Thymus (tissue), 11 donors: ENCODE measurements at regions not wholly inside any gene's neighbourhood (a gene's known extent, or its start where the extent isn't known, plus 50 kb on each side); places are given as distances from the start of the nearest gene placed in this dataset.

Experiments
- DNase-seq, 9 donors: peaks; one replicate each; pipeline ENCODE4 v3.0.0-alpha.2; 2013; ENCODE audit warnings: low spot score in 9 of 9, low read depth in 6 of 9, missing footprints in 1 of 9
- H3K27ac ChIP-seq, 2 donors: one replicate each; pipeline ENCODE4 v1.5.1; 2013; ENCODE audit warnings: control low read depth in 1 of 2, low read depth in 1 of 2, low read length in 1 of 2, mild to moderate bottlenecking in 1 of 2, moderate library complexity in 1 of 2
- H3K27me3 ChIP-seq, 2 donors: one replicate each; pipeline ENCODE4 v1.5.1; 2013; ENCODE audit warnings: low read length in 1 of 2; ENCODE audit not compliant: control insufficient read depth in 2 of 2, insufficient read depth in 1 of 2
- H3K36me3 ChIP-seq, 2 donors: one replicate each; pipeline ENCODE4 v1.5.1; 2013; ENCODE audit warnings: low read length in 1 of 2, mild to moderate bottlenecking in 1 of 2, moderate library complexity in 1 of 2; ENCODE audit not compliant: control insufficient read depth in 2 of 2, insufficient read depth in 2 of 2
- H3K4me1 ChIP-seq, 2 donors: one replicate each; pipeline ENCODE4 v1.5.1; 2013; ENCODE audit warnings: low read length in 2 of 2; ENCODE audit not compliant: control insufficient read depth in 2 of 2, insufficient read depth in 2 of 2
- H3K4me3 ChIP-seq, 2 donors: one replicate each; pipeline ENCODE4 v1.5.1; 2013; ENCODE audit warnings: low read length in 2 of 2, control low read depth in 1 of 2, mild to moderate bottlenecking in 1 of 2
- H3K9me3 ChIP-seq, 2 donors: one replicate each; pipeline ENCODE4 v1.5.1; 2013; ENCODE audit warnings: low read length in 1 of 2, mild to moderate bottlenecking in 1 of 2; ENCODE audit not compliant: control insufficient read depth in 2 of 2, insufficient read depth in 1 of 2
- WGBS: extraction: QIAGEN DNeasy Blood & Tissue Kit; methylation state at CpG from one replicate; pipeline ENCODE4 v1.1.7; 2013; 5-methylcytosine and 5-hydroxymethylcytosine counted together
- donor health status: healthy.

DNA sequence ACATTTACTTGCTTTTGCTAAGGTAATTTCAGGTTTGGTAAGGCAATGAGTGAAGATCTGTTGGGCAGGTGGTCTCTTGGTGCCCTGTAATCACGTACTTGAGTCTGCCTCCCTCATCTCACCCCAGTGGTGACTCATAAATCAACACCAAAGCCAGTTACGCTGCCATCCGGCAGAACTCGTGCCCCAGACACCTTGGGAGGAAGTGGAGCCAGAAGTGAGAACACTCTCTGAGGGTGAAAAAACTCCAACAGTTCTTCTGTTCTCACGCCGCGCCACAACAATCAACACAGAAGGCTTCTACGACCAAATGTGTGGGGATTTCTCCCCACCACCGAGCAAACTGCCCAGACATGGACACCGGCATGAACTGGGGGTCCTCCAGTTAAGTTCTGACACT, 206.2 kb downstream of the ARL4C start:
- peaks cover 39 to 56% of the 10 kb centered on the region in 2 donors for H3K4me1 ChIP-seq
- no peaks in the 10 kb centered on the region for H3K36me3 ChIP-seq
- peak overlapping the region; percentile 94 to 96 for H3K27ac ChIP-seq
- no peaks in the 10 kb centered on the region for H3K27me3 ChIP-seq
- DNase-seq, result peak in 6 of 9 donors; percentile 50 to 90 (median 65)
- no peak overlapping the region for H3K4me3 ChIP-seq
- WGBS, result 7% methylated on average over 10 of the region's 10 CpGs
- H3K9me3 ChIP-seq, result no peaks in the 10 kb centered on the region

DNA sequence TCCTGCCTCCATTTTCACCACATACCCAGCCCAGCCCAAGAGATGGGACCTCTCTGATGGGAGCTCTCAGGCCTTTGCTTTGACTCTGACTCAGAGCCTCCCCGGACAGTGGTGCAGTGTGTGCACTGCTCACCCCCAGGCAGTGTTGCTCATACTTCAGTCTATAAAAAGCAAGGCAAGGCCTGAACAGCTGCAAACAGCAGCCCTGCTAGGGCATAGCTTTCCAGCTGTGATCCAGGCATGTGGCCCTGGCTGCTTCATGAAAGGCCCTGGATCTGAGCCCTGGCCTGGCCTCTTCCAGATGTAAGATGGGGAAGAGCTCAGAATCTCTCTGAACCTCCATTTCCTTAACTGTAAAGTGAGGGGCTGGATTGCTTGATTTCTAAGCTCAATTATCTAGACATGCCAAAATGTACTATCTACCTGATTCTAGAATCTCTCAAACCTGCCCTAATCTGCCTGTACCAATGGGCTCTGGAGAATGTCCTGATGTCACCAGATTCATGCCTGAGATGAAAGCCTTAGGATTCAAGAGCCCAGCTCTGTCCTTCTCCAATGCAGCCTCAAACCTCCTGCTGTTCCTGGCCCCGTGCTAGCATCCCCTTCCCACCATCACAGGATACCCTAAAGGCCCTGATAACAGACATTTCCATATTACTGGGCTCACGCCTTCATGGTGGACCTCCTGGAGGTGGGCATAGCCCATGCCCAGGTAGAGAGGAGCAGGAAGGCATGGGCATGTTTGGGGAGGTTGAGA, 206.9 kb downstream of the ARL4C start:
- H3K4me3 ChIP-seq, result no peak overlapping the region
- no peaks in the 10 kb centered on the region for H3K36me3 ChIP-seq
- H3K9me3 ChIP-seq, result no peaks in the 10 kb centered on the region
- H3K27ac ChIP-seq, result peak overlapping the region; percentile 94 to 96
- H3K27me3 ChIP-seq, result no peaks in the 10 kb centered on the region
- peak in 1 of 9 donors; percentile 47 for DNase-seq
- WGBS, result 93% methylated on average over 3 of the region's 3 CpGs
- peaks cover 39 to 56% of the 10 kb centered on the region in 2 donors for H3K4me1 ChIP-seq

DNA sequence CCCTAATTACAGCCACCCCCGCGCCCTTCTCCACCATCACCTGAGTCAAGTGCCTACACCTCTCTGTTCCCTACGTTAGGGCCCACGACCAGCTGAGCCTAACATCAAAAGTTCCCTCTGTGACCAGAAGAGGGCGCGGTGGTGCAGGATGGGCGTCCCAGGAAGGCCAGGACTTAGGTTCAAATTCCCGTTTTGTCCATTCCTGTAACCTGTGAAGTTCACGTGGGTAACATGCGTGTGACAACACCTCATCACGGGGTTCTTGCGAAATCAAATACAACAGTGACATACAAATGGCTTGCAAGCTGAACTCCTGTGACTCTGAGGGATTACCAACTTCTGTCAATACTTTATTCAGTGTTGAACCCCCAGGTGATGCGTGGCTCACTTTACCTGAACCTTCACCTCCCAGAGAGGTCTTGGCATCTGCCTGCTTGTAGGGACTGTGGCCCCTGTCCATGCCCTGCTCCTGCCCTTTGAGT, 207.9 kb downstream of the ARL4C start:
- H3K27me3 ChIP-seq, result no peaks in the 10 kb centered on the region
- peak overlapping the region in 1 of 2 donors; percentile 94 for H3K27ac ChIP-seq
- WGBS, result 59% methylated on average over 13 of the region's 13 CpGs
- H3K4me3 ChIP-seq, result no peak overlapping the region
- peaks cover 35 to 54% of the 10 kb centered on the region in 2 donors for H3K4me1 ChIP-seq
- H3K9me3 ChIP-seq, result no peaks in the 10 kb centered on the region
- peak in 7 of 9 donors; percentile 54 to 87 (median 72) for DNase-seq
- H3K36me3 ChIP-seq, result no peaks in the 10 kb centered on the region

DNA sequence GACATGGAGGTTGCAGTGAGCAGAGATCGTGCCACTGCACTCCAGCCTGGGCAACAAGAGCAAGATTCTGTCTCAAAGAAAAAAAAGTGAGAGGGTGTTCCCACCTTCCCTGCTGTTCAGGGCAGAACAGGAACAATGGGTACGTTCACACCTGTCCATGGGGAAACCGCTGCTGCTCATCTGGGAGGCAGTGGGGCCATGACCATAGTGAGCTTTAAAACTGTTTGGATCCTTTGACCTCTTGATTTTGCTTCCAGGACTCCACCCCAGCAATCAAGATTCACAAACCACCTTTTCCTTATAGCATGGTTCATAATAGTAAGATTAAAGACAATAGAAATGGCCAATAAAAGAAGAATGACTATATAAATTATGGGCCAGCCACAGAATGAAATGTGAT, 209.2 kb downstream of the ARL4C start:
- H3K4me3 ChIP-seq, result no peak overlapping the region
- H3K4me1 ChIP-seq, result peaks cover 32 to 46% of the 10 kb centered on the region in 2 donors
- H3K27ac ChIP-seq, result no peak overlapping the region
- H3K36me3 ChIP-seq, result no peaks in the 10 kb centered on the region
- no peak for DNase-seq
- WGBS, result 98% methylated on average over 3 of the region's 3 CpGs
- H3K27me3 ChIP-seq, result no peaks in the 10 kb centered on the region
- peaks cover 0 to 4% of the 10 kb centered on the region in 2 donors for H3K9me3 ChIP-seq

DNA sequence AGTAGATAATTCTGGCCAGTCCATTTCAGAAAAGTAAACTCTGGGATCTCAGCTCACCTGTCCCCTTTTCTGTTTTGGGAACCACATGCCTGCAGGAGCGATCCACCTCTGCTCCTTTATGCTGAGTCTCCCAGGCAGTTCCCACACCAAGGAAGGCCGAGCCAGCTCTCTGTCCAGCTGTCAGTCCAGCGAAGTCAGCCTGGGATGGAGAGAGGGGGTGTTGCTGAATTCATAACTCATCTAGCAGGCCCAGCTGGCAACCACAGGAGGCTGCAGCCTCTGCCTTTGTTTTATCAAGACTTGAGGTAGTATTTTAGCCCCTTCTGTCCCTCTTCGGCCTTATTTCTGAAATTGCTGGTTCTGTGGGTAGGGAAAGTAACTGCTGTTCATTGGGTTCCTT, 209.9 kb downstream of the ARL4C start:
- peaks cover 30 to 39% of the 10 kb centered on the region in 2 donors for H3K4me1 ChIP-seq
- WGBS, result 98% methylated on average over 4 of the region's 4 CpGs
- no peaks in the 10 kb centered on the region for H3K36me3 ChIP-seq
- H3K27ac ChIP-seq, result no peak overlapping the region
- H3K4me3 ChIP-seq, result no peak overlapping the region
- no peaks in the 10 kb centered on the region for H3K27me3 ChIP-seq
- DNase-seq, result no peak
- peaks cover 0 to 4% of the 10 kb centered on the region in 2 donors for H3K9me3 ChIP-seq

DNA sequence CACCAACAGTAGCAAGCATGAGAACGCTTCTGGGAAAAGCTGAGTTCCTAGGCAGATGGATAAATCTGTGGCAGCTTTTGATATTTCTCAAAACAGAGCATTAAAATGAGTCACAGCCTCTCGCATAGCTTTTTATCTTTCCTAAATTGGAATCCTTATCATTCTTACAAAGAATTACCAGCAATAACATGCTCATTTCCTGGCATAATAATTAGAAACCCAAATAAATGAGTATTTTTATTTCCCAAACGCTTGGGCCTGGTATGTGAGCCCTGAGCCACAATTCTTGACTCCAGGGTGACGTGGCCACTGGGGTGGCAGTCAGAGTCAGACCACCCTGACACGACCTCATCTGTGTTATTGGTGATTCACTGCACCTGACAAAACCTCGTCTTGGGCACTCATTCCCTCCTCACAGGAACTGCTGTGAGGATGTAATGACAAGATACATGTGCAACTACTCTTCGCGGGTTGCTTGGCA, 210.7 kb downstream of the ARL4C start:
- Histone ChIP-seq H3K27ac (no peak overlapping the region), H3K9me3 (peaks cover 0 to 4% of the 10 kb centered on the region in 2 donors), H3K36me3 (no peaks in the 10 kb centered on the region), H3K27me3 (no peaks in the 10 kb centered on the region), H3K4me3 (no peak overlapping the region), H3K4me1 (peaks cover 22 to 31% of the 10 kb centered on the region in 2 donors)
- WGBS, result 87% methylated on average over 8 of the region's 8 CpGs
- DNase-seq, result no peak

DNA sequence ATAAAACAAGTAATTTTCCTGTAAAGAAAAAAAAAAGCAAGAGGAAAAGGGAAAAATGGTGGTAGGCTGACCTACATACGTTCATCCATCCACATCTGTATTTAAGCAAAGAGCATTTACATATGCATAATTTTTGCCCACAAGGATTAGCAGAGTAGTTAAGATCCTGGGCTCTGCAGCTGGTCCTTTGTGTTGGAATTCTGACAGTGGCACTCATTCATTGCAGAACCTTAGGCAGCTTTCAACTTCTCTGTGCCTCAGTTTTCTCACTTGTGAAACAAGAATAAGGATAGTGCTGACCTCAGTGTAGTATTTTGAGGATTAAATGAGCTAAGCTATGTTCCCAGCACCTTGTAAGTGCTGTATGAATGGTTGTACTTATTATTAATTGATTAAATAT, 211.3 kb downstream of the ARL4C start:
- DNase-seq, result no peak
- H3K27me3 ChIP-seq, result no peaks in the 10 kb centered on the region
- WGBS, result 98% methylated on average over 1 of the region's 1 CpG
- H3K9me3 ChIP-seq, result peaks cover 0 to 4% of the 10 kb centered on the region in 2 donors
- H3K4me3 ChIP-seq, result no peak overlapping the region
- no peaks in the 10 kb centered on the region for H3K36me3 ChIP-seq
- H3K4me1 ChIP-seq, result peaks cover 16 to 24% of the 10 kb centered on the region in 2 donors
- H3K27ac ChIP-seq, result no peak overlapping the region

DNA sequence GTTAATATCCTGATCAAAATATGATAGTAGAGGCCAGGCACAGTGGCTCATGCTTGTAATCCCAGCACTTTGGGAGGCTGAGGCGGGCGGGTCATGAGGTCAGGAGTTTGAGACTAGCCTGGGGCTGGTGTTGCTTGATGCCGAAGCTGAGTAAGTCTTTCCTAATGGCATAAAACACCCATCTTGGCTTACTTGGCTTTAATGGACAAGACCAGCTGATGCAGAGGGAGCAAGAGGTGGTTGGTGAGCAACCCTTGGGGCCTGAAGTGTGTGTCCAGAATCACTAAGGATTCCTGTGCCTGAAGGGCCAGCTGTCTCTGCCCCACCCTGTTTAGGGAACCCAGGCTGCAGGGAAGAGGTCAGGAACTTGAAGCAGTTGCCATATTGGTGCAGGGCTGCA, 217.2 kb downstream of the ARL4C start:
- Histone ChIP-seq H3K27me3 (no peaks in the 10 kb centered on the region), H3K9me3 (peaks cover 0 to 16% of the 10 kb centered on the region in 2 donors), H3K27ac (no peak overlapping the region), H3K36me3 (no peaks in the 10 kb centered on the region), H3K4me1 (peaks cover 0 to 11% of the 10 kb centered on the region in 2 donors), H3K4me3 (no peak overlapping the region)
- DNase-seq, result no peak
- WGBS, result 98% methylated on average over 3 of the region's 3 CpGs

DNA sequence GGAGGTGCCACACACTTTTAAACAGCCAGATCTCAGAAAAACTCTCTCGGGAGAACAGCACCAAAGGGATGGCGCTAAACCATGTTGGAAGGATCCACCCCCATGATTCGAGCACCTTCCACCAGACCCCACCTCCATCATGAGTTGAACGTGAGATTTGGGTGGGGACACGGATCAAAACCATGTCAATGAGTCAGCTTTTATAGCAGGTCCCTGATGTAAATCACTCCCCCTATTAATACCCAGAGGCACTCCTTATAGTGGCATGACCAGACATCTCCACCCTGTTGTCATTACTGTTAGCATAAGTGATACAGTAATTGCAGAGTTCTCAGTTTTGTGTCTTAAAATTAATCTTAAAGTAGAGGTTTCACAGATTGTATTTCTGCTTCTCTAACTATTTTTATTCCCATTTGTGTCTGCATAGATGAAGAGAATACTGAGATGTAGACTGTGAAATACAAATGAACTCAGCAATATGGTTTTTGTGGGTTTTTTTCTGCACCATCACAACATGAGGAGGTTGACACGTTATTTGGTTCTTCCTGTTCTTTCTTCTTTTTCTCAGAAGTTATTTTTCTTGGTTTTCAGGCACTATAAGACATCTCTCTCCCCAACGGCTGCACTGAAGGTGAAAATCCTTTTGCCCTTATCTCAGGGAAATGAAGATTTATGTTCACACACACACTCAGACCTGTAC, 218.2 kb downstream of the ARL4C start:
- Histone ChIP-seq H3K27ac (peak overlapping the region in 1 of 2 donors; percentile 58), H3K27me3 (no peaks in the 10 kb centered on the region), H3K4me1 (peaks cover 0 to 11% of the 10 kb centered on the region in 2 donors), H3K4me3 (no peak overlapping the region), H3K9me3 (peaks cover 0 to 16% of the 10 kb centered on the region in 2 donors), H3K36me3 (no peaks in the 10 kb centered on the region)
- WGBS, result 49% methylated on average over 7 of the region's 7 CpGs
- DNase-seq, result peak in 6 of 9 donors; percentile 44 to 78 (median 58)
